Caco-2 (cell line): ENCODE measurements at regions not wholly inside any gene's neighbourhood (a gene's known extent, or its start where the extent isn't known, plus 50 kb on each side); places are given as distances from the start of the nearest gene placed in this dataset.

Experiments used
- BruUV-seq: library from RNA; stranded (reverse); fragments of 400-500 nt; replicated peaks from 2 replicates; lab custom pipeline; 2021; lab: Mats Ljungman, UMichigan
- CTCF ChIA-PET: fragments of 300-600 bp; sonication (Branson Sonifier 250); formaldehyde crosslinking; loops from one replicate; lab custom pipeline; 2022; ENCODE audit warnings: antibody characterized with exemption; lab: Charles Lee
- POLR2A ChIA-PET: fragments of 300-600 bp; sonication (Branson Sonifier 250); formaldehyde crosslinking; loops from one replicate; lab custom pipeline; 2022; ENCODE audit warnings: antibody characterized with exemption; lab: Charles Lee
- DNase-seq, 2 experiments: peaks; one replicate each; pipeline versions ENCODE4 v3.0.0 to v3.0.0-alpha.2; 2020 to 2022
- H3K27me3 ChIP-seq: replicated peaks from 2 replicates; pipeline ENCODE4 v1.6.0; 2011; ENCODE audit warnings: low read length; ENCODE audit not compliant: control insufficient read depth, insufficient read depth
- H3K36me3 ChIP-seq: 2 replicates; pipeline ENCODE4 v1.5.1; 2011; ENCODE audit warnings: low read length; ENCODE audit not compliant: control insufficient read depth, insufficient read depth
- H3K4me1 ChIP-seq: fragments of 250-450 bp; sonication (Bioruptor Pico); 2 replicates; pipeline ENCODE4 v1.5.1; 2020; ENCODE audit warnings: mild to moderate bottlenecking
- H3K4me3 ChIP-seq: 2 replicates; pipeline ENCODE4 v1.5.1; 2011; ENCODE audit warnings: low read depth, mild to moderate bottlenecking, control low read depth, low read length
- H3K9me3 ChIP-seq: fragments of 250-450 bp; sonication (Bioruptor Pico); 2 replicates; pipeline ENCODE4 v1.5.1; 2020; ENCODE audit warnings: mild to moderate bottlenecking, moderate library complexity
- H3K27ac Mint-ChIP-seq: one replicate; pipeline ENCODE4 v1.8.0; 2022; ENCODE audit warnings: mixed read lengths; ENCODE audit not compliant: unreplicated experiment
- H3K27me3 Mint-ChIP-seq: one replicate; pipeline ENCODE4 v1.8.0; 2022; ENCODE audit warnings: mixed read lengths; ENCODE audit not compliant: insufficient read depth, unreplicated experiment
- H3K36me3 Mint-ChIP-seq: one replicate; pipeline ENCODE4 v1.8.0; 2022; ENCODE audit warnings: mild to moderate bottlenecking, mixed read lengths; ENCODE audit not compliant: insufficient read depth, unreplicated experiment
- H3K4me1 Mint-ChIP-seq: one replicate; pipeline ENCODE4 v1.8.0; 2022; ENCODE audit warnings: low read depth, mixed read lengths; ENCODE audit not compliant: unreplicated experiment
- H3K4me3 Mint-ChIP-seq: one replicate; pipeline ENCODE4 v1.8.0; 2022; ENCODE audit warnings: mild to moderate bottlenecking, moderate library complexity, mixed read lengths; ENCODE audit not compliant: unreplicated experiment
- H3K9me3 Mint-ChIP-seq: one replicate; pipeline ENCODE4 v1.8.0; 2022; ENCODE audit warnings: mixed read lengths; ENCODE audit not compliant: unreplicated experiment
- CTCF ChIP-seq, 2 experiments: fragments of 200-600 bp in 1 of 2; IDR thresholded peaks; 1 replicate in 1 of 2; 2 replicates in 1 of 2; pipeline versions ENCODE4 v1.5.1 to v1.8.0; 2011 to 2022; ENCODE audit warnings: antibody characterized with exemption in 1 of 2, control low read depth in 1 of 2, inconsistent platforms in 1 of 2, low read depth in 1 of 2, low read length in 1 of 2, mild to moderate bottlenecking in 1 of 2, moderate library complexity in 1 of 2; ENCODE audit not compliant: insufficient read depth in 1 of 2, severe bottlenecking in 1 of 2, unreplicated experiment in 1 of 2
- intact Hi-C: fragments of 100-400 bp; cut with micrococcal nuclease; formaldehyde crosslinking; loops from one replicate; pipeline ENCODE4 v1.10.0; 2022; ENCODE audit not compliant: unreplicated experiment

GRCh38 chr10:78553792-78554191, 515.0 kb upstream of the ZMIZ1 start:
- no peak overlapping the region for H3K27ac Mint-ChIP-seq
- Histone ChIP-seq H3K4me3 (no peak overlapping the region), H3K4me1 (peaks cover 20% of the 10 kb centered on the region), H3K27me3 (no peaks in the 10 kb centered on the region), H3K36me3 (no peaks in the 10 kb centered on the region), H3K9me3 (no peaks in the 10 kb centered on the region)
- intact Hi-C loops: no loop called here
- no peak for TF ChIP-seq CTCF (IDR thresholded peaks at IDR 0.05; ENCODE audit: insufficient read depth in 1 of 2, low read depth in 1 of 2, low read length in 1 of 2, severe bottlenecking in 1 of 2, unreplicated experiment in 1 of 2)
- ChIA-PET CTCF (no interaction called here), POLR2A (interaction anchor here (0.7 kb wide), 1 partner anchor 13 kb away, joined by 3 read pairs; no protein-coding TSS in a partner anchor)
- H3K4me1 Mint-ChIP-seq: peaks cover 16% of the 10 kb centered on the region
- DNase-seq: no peak
- H3K27me3 Mint-ChIP-seq: no peaks in the 10 kb centered on the region
- H3K9me3 Mint-ChIP-seq: peaks cover 11% of the 10 kb centered on the region
- H3K4me3 Mint-ChIP-seq: no peak overlapping the region
- no TSS peak for BruUV-seq
- H3K36me3 Mint-ChIP-seq: no peaks in the 10 kb centered on the region

GRCh38 chr10:78555128-78555527, 513.6 kb upstream of the ZMIZ1 start:
- BruUV-seq: no TSS peak
- intact Hi-C loops: no loop called here
- peaks cover 17% of the 10 kb centered on the region for H3K4me1 ChIP-seq
- no peaks in the 10 kb centered on the region for H3K27me3 Mint-ChIP-seq
- TF ChIP-seq CTCF (IDR thresholded peaks at IDR 0.05; ENCODE audit: insufficient read depth in 1 of 2, low read depth in 1 of 2, low read length in 1 of 2, severe bottlenecking in 1 of 2, unreplicated experiment in 1 of 2): no peak
- ChIA-PET CTCF (no interaction called here), POLR2A (no interaction called here)
- DNase-seq: no peak
- no peaks in the 10 kb centered on the region for H3K36me3 Mint-ChIP-seq
- H3K27me3 ChIP-seq: no peaks in the 10 kb centered on the region
- no peak overlapping the region for H3K4me3 ChIP-seq
- H3K4me3 Mint-ChIP-seq: no peak overlapping the region
- H3K9me3 ChIP-seq: no peaks in the 10 kb centered on the region
- H3K4me1 Mint-ChIP-seq: peaks cover 16% of the 10 kb centered on the region
- peaks cover 11% of the 10 kb centered on the region for H3K9me3 Mint-ChIP-seq
- no peaks in the 10 kb centered on the region for H3K36me3 ChIP-seq
- H3K27ac Mint-ChIP-seq: no peak overlapping the region

- H3K9me3 Mint-ChIP-seq: peaks cover 11% of the 10 kb centered on the region
- Histone ChIP-seq H3K36me3 (no peaks in the 10 kb centered on the region), H3K4me1 (peaks cover 3% of the 10 kb centered on the region), H3K9me3 (no peaks in the 10 kb centered on the region), H3K27me3 (no peaks in the 10 kb centered on the region), H3K4me3 (no peak overlapping the region)
- H3K27me3 Mint-ChIP-seq: no peaks in the 10 kb centered on the region
- H3K4me3 Mint-ChIP-seq: no peak overlapping the region
- DNase-seq: no peak
- POLR2A ChIA-PET: no interaction called here
- no peaks in the 10 kb centered on the region for H3K36me3 Mint-ChIP-seq
- BruUV-seq: no TSS peak
- peaks cover 7% of the 10 kb centered on the region for H3K4me1 Mint-ChIP-seq
- CTCF ChIA-PET: no interaction called here
- no peak overlapping the region for H3K27ac Mint-ChIP-seq
- TF ChIP-seq CTCF (IDR thresholded peaks at IDR 0.05; ENCODE audit: insufficient read depth in 1 of 2, low read depth in 1 of 2, low read length in 1 of 2, severe bottlenecking in 1 of 2, unreplicated experiment in 1 of 2): no peak
- intact Hi-C loops: no loop called here
Observed at GRCh38 chr10:78556705-78557432, 511.9 kb upstream of the ZMIZ1 start.
